Astrocyte of the cerebellum (primary cell): ENCODE measurements at regions not wholly inside any gene's neighbourhood (a gene's known extent, or its start where the extent isn't known, plus 50 kb on each side); places are given as distances from the start of the nearest gene placed in this dataset.

Source experiments
- DNase-seq: peaks from one replicate; pipeline ENCODE4 v3.0.0-alpha.2; 2011; ENCODE audit warnings: low read depth
- H3K4me3 ChIP-seq: 2 replicates; pipeline ENCODE4 v1.5.1; 2011; ENCODE audit warnings: mild to moderate bottlenecking, low read depth, low read length, moderate library complexity
- CTCF ChIP-seq: IDR thresholded peaks from 2 replicates; pipeline ENCODE4 v1.5.1; 2012; ENCODE audit warnings: low read length, low read depth, moderate library complexity, mild to moderate bottlenecking; ENCODE audit errors: missing control alignments
- in situ Hi-C: cut with HindIII; loops from 2 replicates; pipeline ENCODE4 v1.10.0; 2017; ENCODE audit warnings: low sequenced_read_pairs

- in situ Hi-C loops = no loop called here
- TF ChIP-seq CTCF = no peak
Observed at GRCh38 chr2:215526341-215526740, 90.5 kb upstream of the FN1 start.

GRCh38 chr2:215522237-215522636 lies 86.4 kb upstream of the FN1 start:
- TF ChIP-seq CTCF = no peak
- in situ Hi-C loops = no loop called here
- H3K4me3 ChIP-seq = no peak overlapping the region
- no peak for DNase-seq

More at GRCh38 chr2:215526341-215526740, 90.5 kb upstream of the FN1 start:
- H3K4me3 ChIP-seq = no peak overlapping the region
- DNase-seq = no peak

- TF ChIP-seq CTCF = no peak
- H3K4me3 ChIP-seq = no peak overlapping the region
- in situ Hi-C loops = no loop called here
- DNase-seq = no peak
Observed at GRCh38 chr2:215521031-215521430, 85.2 kb upstream of the FN1 start.

- TF ChIP-seq CTCF = no peak
- in situ Hi-C loops = no loop called here
- DNase-seq = no peak
- H3K4me3 ChIP-seq = no peak overlapping the region
Observed at GRCh38 chr2:215517391-215517790, 81.5 kb upstream of the FN1 start.

- TF ChIP-seq CTCF = no peak
- no peak overlapping the region for H3K4me3 ChIP-seq
- in situ Hi-C loops = no loop called here
- DNase-seq = no peak
Observed at GRCh38 chr2:215514516-215514915, 78.6 kb upstream of the FN1 start.

GRCh38 chr2:215511454-215512346 lies 75.8 kb upstream of the FN1 start:
- TF ChIP-seq CTCF = no peak
- in situ Hi-C loops = no loop called here
- DNase-seq = no peak
- H3K4me3 ChIP-seq = no peak overlapping the region
